OCI-LY3 (cell line): ENCODE measurements at regions not wholly inside any gene's neighbourhood (a gene's known extent, or its start where the extent isn't known, plus 50 kb on each side); places are given as distances from the start of the nearest gene placed in this dataset.

Experiments used
- CTCF ChIP-seq: fragments of 200-600, 300-600 bp; sonication (generic); IDR thresholded peaks from 2 replicates; pipeline ENCODE4 v1.5.1; 2014; ENCODE audit warnings: antibody characterized with exemption, low read length, low read depth
- EZH2phosphoT487 ChIP-seq: fragments of 200-600 bp; shearing (Covaris generic); IDR thresholded peaks from 2 replicates; pipeline ENCODE4 v1.6.1; 2018; ENCODE audit warnings: antibody characterized with exemption, mixed run types, low read depth

- TF ChIP-seq CTCF (no peak), EZH2phosphoT487 (no peak)
Measured at GRCh38 chr15:88403351-88403791, 63.8 kb downstream of the MRPL46 start.
